ENCODE measurements at regions not wholly inside any gene's neighbourhood (a gene's known extent, or its start where the extent isn't known, plus 50 kb on each side); places are given as distances from the start of the nearest gene placed in this dataset.

DNA sequence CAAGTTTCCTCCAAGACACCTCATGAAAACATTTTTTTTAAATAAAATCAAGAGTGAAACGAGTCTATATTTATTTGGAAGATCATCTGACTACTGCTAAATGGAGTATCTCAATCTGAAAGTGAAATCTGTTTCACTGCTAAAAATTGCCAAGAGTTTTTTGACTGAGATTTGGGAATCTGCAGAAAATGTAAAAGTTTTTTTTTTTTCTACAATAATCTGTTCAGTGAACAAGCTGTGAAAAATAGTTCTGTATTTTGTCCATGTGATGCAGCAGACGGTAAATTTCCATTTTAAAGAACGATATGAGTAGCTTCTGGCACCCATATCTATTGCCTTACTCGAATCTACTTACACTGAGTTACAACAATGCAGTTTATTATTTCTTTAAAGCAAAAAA, 519.7 kb downstream of the PLCL1 start:
- TF ChIP-seq POLR2AphosphoS5 (IDR thresholded peaks at IDR 0.05; ENCODE audit: borderline replicate concordance, low read depth, low read length): no peak
- no peak for TF ChIP-seq EZH2 (IDR thresholded peaks at IDR 0.05)
- no peak for TF ChIP-seq FOXP2 (optimal IDR thresholded peaks at IDR 0.05; ENCODE audit: control extremely low read depth, extremely low read length, insufficient read depth)
